ENCODE measurements at regions not wholly inside any gene's neighbourhood (a gene's known extent, or its start where the extent isn't known, plus 50 kb on each side); places are given as distances from the start of the nearest gene placed in this dataset.
"Not testable (repeated sequence)": the region's sequence is repeated elsewhere in the genome, so short reads cannot be mapped to it uniquely, and the experiment has no call there.

DNA sequence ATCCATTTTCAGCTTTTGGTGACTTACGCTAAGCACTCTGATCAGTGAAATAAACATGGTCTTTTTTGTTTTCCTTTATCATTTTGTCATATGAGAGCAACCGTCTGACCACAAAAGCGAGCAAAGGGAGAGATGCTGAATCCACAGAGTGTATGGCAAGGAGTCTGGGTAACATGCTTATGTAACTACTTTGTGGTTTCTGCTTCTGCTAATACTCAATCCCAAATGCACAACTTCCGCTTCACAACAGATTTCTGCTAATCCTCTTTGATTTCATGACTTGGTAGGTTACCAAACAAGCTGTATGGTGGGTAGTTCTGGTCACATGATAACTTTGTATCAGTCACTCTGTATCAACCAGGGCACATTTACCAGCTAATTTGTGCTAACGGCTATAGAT is 908.4 kb upstream of the CRIM1 start:
- TF ChIP-seq EZH2 (IDR thresholded peaks at IDR 0.05; ENCODE audit: insufficient read depth, low read length): no peak
- TF ChIP-seq, protein P1, sequence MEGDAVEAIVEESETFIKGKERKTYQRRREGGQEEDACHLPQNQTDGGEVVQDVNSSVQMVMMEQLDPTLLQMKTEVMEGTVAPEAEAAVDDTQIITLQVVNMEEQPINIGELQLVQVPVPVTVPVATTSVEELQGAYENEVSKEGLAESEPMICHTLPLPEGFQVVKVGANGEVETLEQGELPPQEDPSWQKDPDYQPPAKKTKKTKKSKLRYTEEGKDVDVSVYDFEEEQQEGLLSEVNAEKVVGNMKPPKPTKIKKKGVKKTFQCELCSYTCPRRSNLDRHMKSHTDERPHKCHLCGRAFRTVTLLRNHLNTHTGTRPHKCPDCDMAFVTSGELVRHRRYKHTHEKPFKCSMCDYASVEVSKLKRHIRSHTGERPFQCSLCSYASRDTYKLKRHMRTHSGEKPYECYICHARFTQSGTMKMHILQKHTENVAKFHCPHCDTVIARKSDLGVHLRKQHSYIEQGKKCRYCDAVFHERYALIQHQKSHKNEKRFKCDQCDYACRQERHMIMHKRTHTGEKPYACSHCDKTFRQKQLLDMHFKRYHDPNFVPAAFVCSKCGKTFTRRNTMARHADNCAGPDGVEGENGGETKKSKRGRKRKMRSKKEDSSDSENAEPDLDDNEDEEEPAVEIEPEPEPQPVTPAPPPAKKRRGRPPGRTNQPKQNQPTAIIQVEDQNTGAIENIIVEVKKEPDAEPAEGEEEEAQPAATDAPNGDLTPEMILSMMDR (IDR thresholded peaks at IDR 0.05; ENCODE audit: insufficient read depth, low read depth, low read length): no peak
- H3K4me2 ChIP-seq (ENCODE audit: low read length): no peak overlapping the region
- no peaks in the 10 kb centered on the region for H3K9me3 ChIP-seq (ENCODE audit: insufficient read depth, low read depth, low read length)
- H3K4me1 ChIP-seq (ENCODE audit: insufficient read depth, low read length): no peaks in the 10 kb centered on the region
- H3K36me3 ChIP-seq (ENCODE audit: insufficient read depth, low read length): no peaks in the 10 kb centered on the region
- no peaks in the 10 kb centered on the region for H3K36me3 Mint-ChIP-seq (ENCODE audit: low read depth, unreplicated experiment)
- no peaks in the 10 kb centered on the region for H3K27me3 ChIP-seq (ENCODE audit: insufficient read depth, low read length)
- no peaks in the 10 kb centered on the region for H4K20me1 ChIP-seq (ENCODE audit: insufficient read depth, low read length)
- no peaks in the 10 kb centered on the region for H3K27me3 Mint-ChIP-seq (ENCODE audit: low read depth, unreplicated experiment)
- no peak overlapping the region for H3K27ac Mint-ChIP-seq (ENCODE audit: unreplicated experiment)
- H3K4me1 Mint-ChIP-seq (ENCODE audit: low read depth, unreplicated experiment): no peaks in the 10 kb centered on the region
- FAIRE-seq (no peak), DNase-seq (ENCODE audit: low read depth) (no peak)
- no peak overlapping the region for H3K4me3 Mint-ChIP-seq (ENCODE audit: unreplicated experiment)
- no peak overlapping the region for H2AFZ ChIP-seq (ENCODE audit: low read depth, low read length)
- H3K9me3 Mint-ChIP-seq (ENCODE audit: unreplicated experiment): no peaks in the 10 kb centered on the region
- no peak overlapping the region for H3K27ac ChIP-seq (ENCODE audit: low read depth, low read length)
- H3K4me3 ChIP-seq (ENCODE audit: insufficient read depth, low read depth, low read length): no peak overlapping the region
- no peaks in the 10 kb centered on the region for H3K79me2 ChIP-seq (ENCODE audit: insufficient read depth, low read length)
- H3K9ac ChIP-seq (ENCODE audit: low read length): no peak overlapping the region

DNA sequence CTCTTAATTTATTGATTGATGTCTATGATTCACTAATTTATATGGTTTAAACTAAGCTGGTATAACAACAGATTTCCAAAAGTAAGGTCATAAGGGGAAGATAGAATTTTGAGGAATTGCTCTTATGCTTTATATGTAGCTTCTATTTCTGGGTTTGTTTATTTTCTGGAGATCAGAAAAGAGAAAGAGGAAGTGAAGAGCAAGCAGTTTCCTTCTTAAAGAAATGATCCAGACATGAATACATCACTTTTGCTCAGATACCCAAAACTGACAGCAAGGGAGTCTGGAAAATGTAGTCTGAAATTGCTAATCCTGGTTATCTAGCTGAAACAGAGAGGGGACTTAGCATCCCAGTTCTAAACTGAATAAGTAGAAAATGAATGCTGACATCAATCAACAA is 912.5 kb upstream of the CRIM1 start:
- peaks cover 5% of the 10 kb centered on the region for H3K27me3 Mint-ChIP-seq (ENCODE audit: low read depth, unreplicated experiment)
- H3K4me1 Mint-ChIP-seq (ENCODE audit: low read depth, unreplicated experiment): no peaks in the 10 kb centered on the region
- no peak overlapping the region for H3K27ac ChIP-seq (ENCODE audit: low read depth, low read length)
- no peaks in the 10 kb centered on the region for H3K27me3 ChIP-seq (ENCODE audit: insufficient read depth, low read length)
- DNase-seq (ENCODE audit: low read depth) (no peak), FAIRE-seq (no peak)
- H3K9me3 ChIP-seq (ENCODE audit: insufficient read depth, low read depth, low read length): no peaks in the 10 kb centered on the region
- H3K4me3 Mint-ChIP-seq (ENCODE audit: unreplicated experiment): no peak overlapping the region
- no peak overlapping the region for H2AFZ ChIP-seq (ENCODE audit: low read depth, low read length)
- H3K4me2 ChIP-seq (ENCODE audit: low read length): no peak overlapping the region
- no peaks in the 10 kb centered on the region for H3K36me3 Mint-ChIP-seq (ENCODE audit: low read depth, unreplicated experiment)
- no peak overlapping the region for H3K9ac ChIP-seq (ENCODE audit: low read length)
- no peaks in the 10 kb centered on the region for H3K4me1 ChIP-seq (ENCODE audit: insufficient read depth, low read length)
- H4K20me1 ChIP-seq (ENCODE audit: insufficient read depth, low read length): no peaks in the 10 kb centered on the region
- H3K36me3 ChIP-seq (ENCODE audit: insufficient read depth, low read length): no peaks in the 10 kb centered on the region
- TF ChIP-seq, protein P1 (IDR thresholded peaks at IDR 0.05; ENCODE audit: insufficient read depth, low read depth, low read length): no peak
- no peak for TF ChIP-seq EZH2 (IDR thresholded peaks at IDR 0.05; ENCODE audit: insufficient read depth, low read length)
- H3K4me3 ChIP-seq (ENCODE audit: insufficient read depth, low read depth, low read length): no peak overlapping the region
- no peaks in the 10 kb centered on the region for H3K79me2 ChIP-seq (ENCODE audit: insufficient read depth, low read length)
- H3K27ac Mint-ChIP-seq (ENCODE audit: unreplicated experiment): no peak overlapping the region
- H3K9me3 Mint-ChIP-seq (ENCODE audit: unreplicated experiment): peaks cover 2% of the 10 kb centered on the region

DNA sequence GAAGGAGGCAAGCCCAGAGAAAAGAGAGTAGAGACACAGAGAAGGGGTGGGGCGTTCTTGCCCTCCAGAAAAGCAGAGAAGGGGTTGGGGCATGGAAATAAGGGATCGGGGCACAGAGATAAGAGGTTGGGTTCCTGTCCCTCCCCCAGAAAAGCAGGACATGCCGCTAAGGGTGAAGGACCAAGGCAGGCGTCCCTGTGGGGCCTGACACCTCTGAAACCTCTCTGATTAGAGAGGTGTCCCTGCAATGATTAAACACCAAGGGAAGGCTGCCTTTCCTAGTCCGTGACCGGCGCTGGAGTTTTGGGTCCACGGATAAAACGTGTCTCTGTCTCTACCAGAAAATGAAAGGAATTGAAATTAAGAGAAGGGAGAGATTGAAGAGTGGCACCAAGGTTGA is 914.0 kb upstream of the CRIM1 start:
- H3K36me3 Mint-ChIP-seq (ENCODE audit: low read depth, unreplicated experiment); H3K79me2 ChIP-seq (ENCODE audit: insufficient read depth, low read length); FAIRE-seq; H3K4me1 ChIP-seq (ENCODE audit: insufficient read depth, low read length); DNase-seq (ENCODE audit: low read depth); H3K9me3 ChIP-seq (ENCODE audit: insufficient read depth, low read depth, low read length); H3K4me3 ChIP-seq (ENCODE audit: insufficient read depth, low read depth, low read length); H2AFZ ChIP-seq (ENCODE audit: low read depth, low read length); H3K27me3 Mint-ChIP-seq (ENCODE audit: low read depth, unreplicated experiment); H3K27me3 ChIP-seq (ENCODE audit: insufficient read depth, low read length); H4K20me1 ChIP-seq (ENCODE audit: insufficient read depth, low read length); H3K36me3 ChIP-seq (ENCODE audit: insufficient read depth, low read length); H3K9ac ChIP-seq (ENCODE audit: low read length); H3K27ac ChIP-seq (ENCODE audit: low read depth, low read length); H3K27ac Mint-ChIP-seq (ENCODE audit: unreplicated experiment); H3K4me1 Mint-ChIP-seq (ENCODE audit: low read depth, unreplicated experiment); H3K4me2 ChIP-seq (ENCODE audit: low read length); H3K4me3 Mint-ChIP-seq (ENCODE audit: unreplicated experiment); H3K9me3 Mint-ChIP-seq (ENCODE audit: unreplicated experiment): not testable (repeated sequence)

DNA sequence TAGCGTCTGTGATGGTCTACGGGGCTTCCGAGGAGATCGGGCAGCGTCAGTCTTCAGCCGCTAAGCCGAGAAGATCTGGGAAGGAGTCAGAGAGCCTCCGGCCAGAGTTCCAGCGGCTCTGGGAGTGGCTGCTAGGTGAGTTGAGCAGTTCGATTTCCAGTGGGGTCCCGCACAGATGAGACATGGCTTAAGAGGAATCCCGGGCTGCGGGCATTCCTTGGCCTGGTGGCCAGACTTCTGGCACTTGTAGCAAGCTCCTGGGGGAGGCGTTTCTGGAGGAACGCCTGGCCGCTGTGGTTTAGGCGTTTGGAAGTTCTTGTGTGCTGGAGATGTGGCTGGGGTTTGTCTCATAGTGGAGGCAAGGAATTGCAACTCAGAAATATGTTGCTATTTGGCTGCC is 915.3 kb upstream of the CRIM1 start:
- DNase-seq (ENCODE audit: low read depth); H3K79me2 ChIP-seq (ENCODE audit: insufficient read depth, low read length); FAIRE-seq; H4K20me1 ChIP-seq (ENCODE audit: insufficient read depth, low read length); H3K9me3 Mint-ChIP-seq (ENCODE audit: unreplicated experiment); H3K36me3 ChIP-seq (ENCODE audit: insufficient read depth, low read length); H3K27ac ChIP-seq (ENCODE audit: low read depth, low read length); H3K27me3 ChIP-seq (ENCODE audit: insufficient read depth, low read length); H3K4me3 Mint-ChIP-seq (ENCODE audit: unreplicated experiment); H3K9ac ChIP-seq (ENCODE audit: low read length); H3K4me2 ChIP-seq (ENCODE audit: low read length); H3K4me3 ChIP-seq (ENCODE audit: insufficient read depth, low read depth, low read length); H3K27ac Mint-ChIP-seq (ENCODE audit: unreplicated experiment); H3K4me1 Mint-ChIP-seq (ENCODE audit: low read depth, unreplicated experiment); H3K27me3 Mint-ChIP-seq (ENCODE audit: low read depth, unreplicated experiment); H3K9me3 ChIP-seq (ENCODE audit: insufficient read depth, low read depth, low read length); H2AFZ ChIP-seq (ENCODE audit: low read depth, low read length); H3K36me3 Mint-ChIP-seq (ENCODE audit: low read depth, unreplicated experiment); H3K4me1 ChIP-seq (ENCODE audit: insufficient read depth, low read length): not testable (repeated sequence)

DNA sequence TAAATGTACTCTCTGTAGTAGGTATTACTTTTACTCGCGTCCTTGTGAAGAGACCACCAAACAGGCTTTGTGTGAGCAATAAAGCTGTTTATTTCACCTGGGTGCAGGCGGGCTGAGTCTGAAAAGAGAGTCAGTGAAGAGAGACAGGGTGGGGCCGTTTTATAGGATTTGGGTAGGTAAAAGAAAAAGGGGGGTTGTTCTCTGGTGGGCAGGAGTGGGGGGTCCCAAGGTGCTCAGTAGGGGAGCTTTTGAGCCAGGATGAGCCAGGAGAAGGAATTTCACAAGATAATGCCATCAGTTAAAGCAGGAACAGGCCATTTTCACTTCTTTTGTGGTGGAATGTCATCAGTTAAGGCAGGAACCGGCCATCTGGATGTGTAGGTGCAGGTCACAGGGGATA is 918.7 kb upstream of the CRIM1 start:
- H3K36me3 Mint-ChIP-seq (ENCODE audit: low read depth, unreplicated experiment); H3K9ac ChIP-seq (ENCODE audit: low read length); H3K4me3 Mint-ChIP-seq (ENCODE audit: unreplicated experiment); H3K4me1 ChIP-seq (ENCODE audit: insufficient read depth, low read length); H3K4me1 Mint-ChIP-seq (ENCODE audit: low read depth, unreplicated experiment); DNase-seq (ENCODE audit: low read depth); FAIRE-seq; H3K27me3 ChIP-seq (ENCODE audit: insufficient read depth, low read length); H3K9me3 Mint-ChIP-seq (ENCODE audit: unreplicated experiment); H3K36me3 ChIP-seq (ENCODE audit: insufficient read depth, low read length); H3K27ac ChIP-seq (ENCODE audit: low read depth, low read length); H3K79me2 ChIP-seq (ENCODE audit: insufficient read depth, low read length); H3K4me3 ChIP-seq (ENCODE audit: insufficient read depth, low read depth, low read length); H2AFZ ChIP-seq (ENCODE audit: low read depth, low read length); H3K9me3 ChIP-seq (ENCODE audit: insufficient read depth, low read depth, low read length); H3K27ac Mint-ChIP-seq (ENCODE audit: unreplicated experiment); H3K27me3 Mint-ChIP-seq (ENCODE audit: low read depth, unreplicated experiment); H4K20me1 ChIP-seq (ENCODE audit: insufficient read depth, low read length); H3K4me2 ChIP-seq (ENCODE audit: low read length): not testable (repeated sequence)
